Mesodermal cell (in vitro differentiated cells): ENCODE measurements at regions not wholly inside any gene's neighbourhood (a gene's known extent, or its start where the extent isn't known, plus 50 kb on each side); places are given as distances from the start of the nearest gene placed in this dataset.
"Not testable (repeated sequence)": the region's sequence is repeated elsewhere in the genome, so short reads cannot be mapped to it uniquely, and the experiment has no call there.

ENCODE experiments used
- H3K27ac ChIP-seq: 2 replicates; pipeline ENCODE4 v1.7.0; 2013; ENCODE audit warnings: mild to moderate bottlenecking, low read depth, low read length, moderate library complexity; ENCODE audit not compliant: severe bottlenecking
- H3K36me3 ChIP-seq: 2 replicates; pipeline ENCODE4 v1.7.1; 2013; ENCODE audit warnings: mild to moderate bottlenecking, low read length, moderate library complexity; ENCODE audit not compliant: control insufficient read depth, insufficient read depth
- H3K4me1 ChIP-seq: one replicate; pipeline ENCODE4 v1.7.1; 2013; ENCODE audit warnings: mild to moderate bottlenecking, low read length; ENCODE audit not compliant: insufficient read depth, control insufficient read depth, poor library complexity, severe bottlenecking
- H3K4me3 ChIP-seq: 2 replicates; pipeline ENCODE4 v1.7.0; 2013; ENCODE audit warnings: low read length, control low read depth, mild to moderate bottlenecking; ENCODE audit not compliant: insufficient read depth, poor library complexity, severe bottlenecking; ENCODE audit errors: extremely low read depth
- H3K9me3 ChIP-seq: 2 replicates; pipeline ENCODE4 v1.7.1; 2013; ENCODE audit warnings: mild to moderate bottlenecking, low read length, moderate library complexity; ENCODE audit not compliant: control insufficient read depth
- whole genome bisulfite sequencing, 2 experiments: methylation state at CpG; one replicate each; pipeline ENCODE4 v1.1.5; 2013; ENCODE audit warnings: missing lambda C conversion rate in 2 of 2; ENCODE audit not compliant: insufficient coverage in 2 of 2; 5-methylcytosine and 5-hydroxymethylcytosine counted together

DNA sequence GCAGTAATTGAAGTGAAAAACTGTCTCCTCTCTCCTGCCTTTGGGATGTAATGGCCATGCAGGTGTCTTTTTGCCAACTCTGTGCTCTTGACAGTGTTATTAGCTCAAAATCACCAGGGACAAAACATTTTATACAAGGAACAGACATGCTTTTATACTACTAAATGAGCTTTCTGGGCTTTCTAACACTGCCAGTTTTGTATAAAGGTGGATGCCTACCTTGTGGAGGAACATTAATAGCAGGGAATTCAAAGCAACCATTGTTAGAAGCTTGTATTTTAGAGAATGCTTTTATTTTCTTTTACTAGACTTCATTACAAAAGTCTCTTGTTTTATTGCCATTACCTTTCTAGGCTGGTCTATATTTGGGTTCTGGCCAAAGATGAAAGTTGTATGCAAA, 54.7 kb upstream of the ARSJ start:
- no peaks in the 10 kb centered on the region for H3K4me1 ChIP-seq
- no peak overlapping the region for H3K27ac ChIP-seq
- no peaks in the 10 kb centered on the region for H3K9me3 ChIP-seq
- no peak overlapping the region for H3K4me3 ChIP-seq
- no peaks in the 10 kb centered on the region for H3K36me3 ChIP-seq

DNA sequence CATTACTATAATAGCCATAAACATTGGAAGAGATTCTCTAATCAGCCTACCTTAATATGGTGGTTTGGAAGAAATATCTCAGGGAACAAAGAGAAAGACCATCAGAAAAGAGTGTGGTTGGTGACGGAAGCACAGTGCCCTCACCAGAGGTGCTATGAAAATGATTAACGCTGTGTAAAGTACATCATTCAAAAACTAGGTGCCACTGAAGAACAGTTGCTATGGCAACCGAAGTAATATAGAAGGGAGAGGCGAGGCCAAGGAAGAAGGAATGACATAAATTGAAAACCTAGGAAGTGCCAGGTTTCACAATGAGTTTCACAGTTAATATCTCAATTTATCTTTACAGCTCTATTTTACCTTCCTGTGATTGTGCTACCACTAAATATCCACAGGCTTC, 57.0 kb upstream of the ARSJ start:
- Histone ChIP-seq H3K9me3 (no peaks in the 10 kb centered on the region), H3K27ac (no peak overlapping the region), H3K4me3 (no peak overlapping the region), H3K4me1 (peaks cover 6% of the 10 kb centered on the region), H3K36me3 (no peaks in the 10 kb centered on the region)
- WGBS, 2 experiments = 90 to 92% methylated on average over 3 to 4 of the region's 4 CpGs

DNA sequence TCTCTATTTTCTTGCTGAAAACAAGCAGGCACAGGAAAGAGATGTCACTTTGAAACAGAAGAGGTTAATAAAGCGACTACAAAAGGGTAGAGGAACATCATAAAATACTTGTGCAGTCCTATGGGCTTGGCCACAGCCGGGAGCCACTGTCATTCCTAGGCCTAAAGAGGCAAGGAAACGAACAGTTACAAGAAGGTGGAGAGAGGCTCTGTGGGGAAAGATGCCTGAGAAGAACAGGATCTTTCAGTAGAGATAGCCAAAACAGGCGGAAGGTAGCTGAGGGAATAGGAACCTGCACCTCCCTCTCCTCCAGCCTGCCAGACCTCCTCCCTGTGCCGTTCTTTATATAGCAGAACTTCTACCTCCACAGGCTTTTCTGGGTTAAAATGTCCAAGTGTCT, 57.4 kb upstream of the ARSJ start:
- Histone ChIP-seq H3K9me3 (no peaks in the 10 kb centered on the region), H3K36me3 (no peaks in the 10 kb centered on the region), H3K27ac (no peak overlapping the region), H3K4me1 (peaks cover 6% of the 10 kb centered on the region), H3K4me3 (no peak overlapping the region)
- 85 to 87% methylated on average over 3 of the region's 5 CpGs for WGBS, 2 experiments

DNA sequence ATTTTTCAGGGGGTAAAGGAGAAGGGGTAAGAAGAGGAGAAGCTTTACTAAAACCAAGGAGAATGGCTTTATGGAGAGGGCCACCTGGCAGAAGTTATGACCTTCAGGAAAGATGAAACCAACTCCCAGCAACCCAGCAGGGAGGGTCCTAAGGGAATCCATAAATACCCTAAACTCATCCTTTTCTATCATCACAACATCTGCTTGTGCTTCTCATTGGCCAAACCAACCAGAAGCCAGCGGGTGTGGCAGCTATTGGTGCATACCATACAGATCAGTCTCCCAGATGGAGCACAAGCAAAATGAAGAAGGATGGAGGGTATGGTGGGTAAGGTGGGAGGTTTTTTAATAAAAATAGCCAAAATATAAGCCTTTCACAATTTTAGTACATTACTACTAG, 58.5 kb upstream of the ARSJ start:
- no peak overlapping the region for H3K4me3 ChIP-seq
- no CpG with 5 or more reads among the region's 1 CpG for WGBS, 2 experiments
- no peak overlapping the region for H3K27ac ChIP-seq
- no peaks in the 10 kb centered on the region for H3K36me3 ChIP-seq
- peaks cover 6% of the 10 kb centered on the region for H3K4me1 ChIP-seq
- H3K9me3 ChIP-seq = no peaks in the 10 kb centered on the region

DNA sequence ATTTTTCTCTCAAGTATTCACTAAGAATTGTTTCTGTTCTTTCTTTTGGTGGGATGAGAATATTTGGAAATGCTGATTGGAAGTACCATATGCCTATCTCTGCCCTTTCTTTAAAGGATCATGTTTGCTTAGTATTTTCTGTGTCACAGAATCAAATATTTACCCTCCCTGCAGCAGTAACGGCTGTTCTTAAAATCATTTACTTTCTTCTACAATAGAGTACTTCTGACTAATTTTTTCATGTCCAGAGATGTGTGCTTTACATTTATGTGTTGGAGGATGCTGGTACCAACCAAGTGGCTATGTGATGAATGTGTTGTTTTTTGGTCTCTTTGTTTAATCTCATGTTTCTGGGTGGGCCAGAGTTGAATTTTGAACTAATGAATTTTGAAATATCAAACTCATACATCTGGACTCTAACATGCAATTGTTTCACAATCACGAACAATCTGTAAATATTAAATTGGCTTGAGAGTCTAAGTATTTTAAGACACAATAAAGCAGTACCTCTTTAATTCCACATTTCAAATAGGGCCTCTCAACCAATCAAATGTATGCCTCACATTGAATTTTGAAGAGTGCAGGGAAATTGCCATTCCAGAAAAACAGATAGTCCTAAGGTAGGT, 59.4 kb upstream of the ARSJ start:
- no CpG with 5 or more reads among the region's 2 CpGs for WGBS, 2 experiments
- no peaks in the 10 kb centered on the region for H3K9me3 ChIP-seq

DNA sequence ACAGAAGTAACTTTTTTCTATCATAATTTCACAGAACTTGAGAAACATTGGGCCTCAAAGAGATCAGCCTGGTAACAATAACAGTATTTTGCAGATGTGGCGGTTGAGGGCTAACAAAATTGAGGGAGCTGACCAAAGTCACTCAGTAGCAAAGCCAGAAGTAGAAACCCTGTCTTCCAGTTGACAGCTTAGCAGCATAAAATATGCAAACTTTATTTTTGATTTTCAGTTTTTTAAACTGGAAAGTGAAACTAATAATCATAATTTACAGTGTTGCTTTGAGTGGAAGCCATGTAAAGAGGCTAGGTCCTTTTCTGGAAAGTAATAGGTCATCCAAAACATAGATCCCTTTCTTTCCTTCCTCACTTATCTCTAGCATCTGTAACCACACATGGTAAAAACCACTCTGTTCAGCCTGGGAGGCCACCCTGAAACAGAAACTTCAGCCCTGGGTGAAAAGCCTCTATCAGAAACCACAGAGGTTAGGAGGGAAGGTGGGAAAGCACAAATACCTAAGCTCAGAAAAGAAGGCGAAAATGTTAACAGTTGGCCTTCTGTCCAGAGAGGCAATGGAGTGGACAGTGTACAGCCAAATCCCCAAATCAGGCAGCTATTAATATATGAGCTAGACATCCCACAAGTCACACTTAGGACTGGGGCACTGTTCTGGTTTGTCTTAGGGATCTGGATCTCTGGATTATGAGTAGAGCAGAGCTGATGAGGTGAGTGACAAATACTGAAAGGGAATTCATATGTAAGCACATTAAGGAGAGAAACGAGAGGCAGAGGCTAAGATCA, 61.1 kb upstream of the ARSJ start:
- Histone ChIP-seq H3K36me3 (no peaks in the 10 kb centered on the region), H3K4me1 (peaks cover 6% of the 10 kb centered on the region), H3K4me3 (no peak overlapping the region), H3K27ac (no peak overlapping the region), H3K9me3 (no peaks in the 10 kb centered on the region)
- WGBS, 2 experiments = 90 to 100% methylated on average over 1 to 2 of the region's 3 CpGs

More for the DNA sequence above, 59.4 kb upstream of the ARSJ start:
- no peaks in the 10 kb centered on the region for H3K36me3 ChIP-seq
- H3K4me1 ChIP-seq = peaks cover 6% of the 10 kb centered on the region
- H3K27ac ChIP-seq = no peak overlapping the region
- H3K4me3 ChIP-seq = no peak overlapping the region

DNA sequence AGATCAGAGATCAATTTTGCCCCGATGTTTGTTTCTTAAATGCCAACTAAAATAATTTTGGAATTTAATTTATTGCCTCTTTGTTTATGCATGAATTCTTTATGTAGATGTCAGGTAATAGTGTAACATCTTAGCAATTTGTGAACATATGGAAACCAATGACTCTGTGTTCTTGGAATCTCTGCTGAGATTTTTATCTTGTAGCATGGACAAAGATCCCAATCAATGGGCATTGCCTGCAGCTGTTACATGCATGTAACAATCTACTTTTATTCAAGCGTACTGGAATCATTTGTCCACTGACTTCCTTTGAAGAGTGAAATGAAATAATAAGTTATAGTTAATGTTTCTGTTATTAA, 61.6 kb upstream of the ARSJ start:
- H3K9me3 ChIP-seq = no peaks in the 10 kb centered on the region
- no peak overlapping the region for H3K27ac ChIP-seq
- H3K36me3 ChIP-seq = no peaks in the 10 kb centered on the region
- no peak overlapping the region for H3K4me3 ChIP-seq
- peaks cover 6% of the 10 kb centered on the region for H3K4me1 ChIP-seq
- no CpG with 5 or more reads among the region's 2 CpGs for WGBS, 2 experiments

DNA sequence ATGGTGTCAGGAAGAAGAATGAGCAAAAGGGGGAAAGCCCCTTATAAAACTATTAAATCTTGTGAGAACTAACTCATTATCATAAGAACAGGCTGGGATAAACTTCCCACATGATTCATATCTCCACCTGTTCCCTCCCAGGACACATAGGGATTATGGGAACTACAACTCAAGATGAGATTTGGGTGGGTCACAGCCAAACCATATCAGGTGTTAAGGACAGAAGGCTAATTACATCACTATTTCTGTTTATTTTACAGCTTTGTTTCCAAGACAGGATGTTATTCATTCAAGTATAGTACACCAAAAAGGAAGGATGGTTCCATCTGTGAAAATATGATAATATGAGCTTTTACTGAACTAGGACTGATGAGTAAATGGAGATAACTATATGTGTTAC, 63.7 kb upstream of the ARSJ start:
- H3K27ac ChIP-seq = no peak overlapping the region
- no peaks in the 10 kb centered on the region for H3K36me3 ChIP-seq
- H3K4me3 ChIP-seq = no peak overlapping the region
- peaks cover 6% of the 10 kb centered on the region for H3K4me1 ChIP-seq
- H3K9me3 ChIP-seq = no peaks in the 10 kb centered on the region

DNA sequence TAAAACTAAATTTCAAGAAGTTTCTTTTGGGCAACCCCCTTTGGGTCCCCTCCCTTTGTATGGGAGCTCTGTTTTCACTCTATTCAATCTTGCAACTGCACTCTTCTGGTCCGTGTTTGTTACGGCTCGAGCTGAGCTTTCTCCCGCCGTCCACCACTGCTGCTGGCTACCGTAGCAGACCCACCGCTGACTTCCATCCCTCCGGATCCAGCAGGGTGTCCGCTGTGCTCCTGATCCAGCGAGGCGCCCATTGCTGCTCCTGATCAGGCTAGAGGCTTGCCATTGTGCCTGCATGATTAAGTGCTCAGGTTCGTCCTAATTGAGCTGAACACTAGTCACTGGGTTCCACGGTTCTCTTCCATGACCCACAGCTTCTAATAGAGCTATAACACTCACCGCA, 64.9 kb upstream of the ARSJ start:
- not testable (repeated sequence) for H3K4me1 ChIP-seq, H3K9me3 ChIP-seq, H3K27ac ChIP-seq, H3K4me3 ChIP-seq, H3K36me3 ChIP-seq
- 89 to 94% methylated on average over 14 of the region's 14 CpGs for WGBS, 2 experiments

DNA sequence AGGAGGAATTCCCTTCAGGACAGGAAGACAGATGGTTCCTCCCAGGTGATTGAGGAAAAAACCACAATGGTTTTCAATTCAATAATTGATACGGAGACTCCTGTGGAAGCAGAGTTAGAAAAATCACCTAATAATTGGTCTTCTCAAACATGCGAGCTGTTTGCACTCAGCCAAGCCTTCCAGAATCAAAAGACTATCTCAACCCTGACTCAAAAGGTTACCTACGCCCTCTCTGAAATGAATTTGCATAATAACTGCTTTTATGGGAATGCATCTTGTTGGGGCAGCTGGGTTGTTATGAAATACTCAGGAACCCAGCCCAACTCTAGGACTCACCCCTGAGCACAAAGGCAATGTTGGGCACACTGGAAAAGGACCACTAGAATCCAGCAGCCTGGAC, 66.9 kb upstream of the ARSJ start:
- H3K36me3 ChIP-seq = no peaks in the 10 kb centered on the region
- no peak overlapping the region for H3K27ac ChIP-seq
- 83 to 100% methylated on average over 1 to 2 of the region's 3 CpGs for WGBS, 2 experiments
- no peaks in the 10 kb centered on the region for H3K4me1 ChIP-seq
- no peaks in the 10 kb centered on the region for H3K9me3 ChIP-seq
- no peak overlapping the region for H3K4me3 ChIP-seq

DNA sequence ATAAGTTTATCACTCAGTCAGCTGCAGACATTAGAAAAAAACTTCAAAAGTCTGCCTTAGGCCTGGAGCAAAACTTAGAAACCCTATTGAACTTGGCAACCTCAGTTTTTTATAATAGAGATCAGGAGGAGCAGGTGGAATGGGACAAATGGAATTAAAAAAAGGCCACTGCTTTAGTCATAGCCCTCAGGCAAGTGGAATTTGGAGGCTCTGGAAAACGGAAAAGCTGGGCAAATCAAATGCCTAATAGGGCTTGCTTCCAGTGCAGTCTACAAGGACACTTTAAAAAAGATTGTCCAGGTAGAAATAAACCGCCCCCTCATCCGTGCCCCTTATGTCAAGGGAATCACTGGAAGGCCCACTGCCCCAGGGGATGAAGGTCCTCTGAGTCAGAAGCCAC, 68.7 kb upstream of the ARSJ start:
- H3K9me3 ChIP-seq, H3K36me3 ChIP-seq, H3K4me1 ChIP-seq, H3K27ac ChIP-seq, H3K4me3 ChIP-seq: not testable (repeated sequence)
- WGBS, 2 experiments = 83% methylated on average over 1 of the region's 3 CpGs; no CpG with 5 or more reads in 1 of the 2 experiments
